Panc1 (cell line): ENCODE measurements at regions not wholly inside any gene's neighbourhood (a gene's known extent, or its start where the extent isn't known, plus 50 kb on each side); places are given as distances from the start of the nearest gene placed in this dataset.

Source experiments
- ATAC-seq: fragments of 200-7000 bp; cut with Tn5 transposase; 2 replicates; pipeline ENCODE4 v1.9.1; 2020; ENCODE audit warnings: mild to moderate bottlenecking, moderate library complexity
- BruUV-seq: library from RNA; stranded (reverse); fragments of 400-500 nt; replicated peaks from 2 replicates; lab custom pipeline; 2021; lab: Mats Ljungman, UMichigan
- CTCF ChIA-PET: fragments of 300-600 bp; sonication (Branson Sonifier 250); formaldehyde crosslinking; loops from one replicate; lab custom pipeline; 2022; ENCODE audit warnings: antibody characterized with exemption; lab: Charles Lee
- POLR2A ChIA-PET: fragments of 300-600 bp; sonication (Branson Sonifier 250); formaldehyde crosslinking; loops from one replicate; lab custom pipeline; 2022; ENCODE audit warnings: antibody characterized with exemption; lab: Charles Lee
- DNase-seq: peaks from one replicate; pipeline ENCODE4 v3.0.0-alpha.2; 2010; ENCODE audit warnings: low read depth, low spot score
- H3K27ac ChIP-seq: 2 replicates; pipeline ENCODE4 v1.5.1; 2011; ENCODE audit warnings: mild to moderate bottlenecking, low read length, inconsistent platforms
- H3K27me3 ChIP-seq: fragments of 200-500 bp; sonication (Bioruptor generic); 2 replicates; pipeline ENCODE4 v1.6.0; 2014; ENCODE audit warnings: low read length, inconsistent platforms; ENCODE audit not compliant: control insufficient read depth, insufficient read depth
- H3K36me3 ChIP-seq: fragments of 200-500 bp; sonication (Bioruptor generic); 2 replicates; pipeline ENCODE4 v1.5.1; 2014; ENCODE audit warnings: inconsistent platforms, mild to moderate bottlenecking, low read length, moderate library complexity; ENCODE audit not compliant: control insufficient read depth, insufficient read depth
- H3K4me1 ChIP-seq: 2 replicates; pipeline ENCODE4 v1.5.1; 2011; ENCODE audit warnings: inconsistent platforms, mild to moderate bottlenecking, low read length, moderate library complexity; ENCODE audit not compliant: control insufficient read depth, insufficient read depth
- H3K4me3 ChIP-seq, 2 experiments: 2 replicates each; pipeline ENCODE4 v1.5.1; 2011 to 2012; ENCODE audit warnings: low read depth in 2 of 2, low read length in 2 of 2, mild to moderate bottlenecking in 2 of 2, inconsistent platforms in 1 of 2, moderate library complexity in 1 of 2
- H3K9me3 ChIP-seq: fragments of 200-500 bp; sonication (Bioruptor generic); 2 replicates; pipeline ENCODE4 v1.5.1; 2014; ENCODE audit warnings: low read depth, mild to moderate bottlenecking, inconsistent platforms, low read length, moderate library complexity; ENCODE audit not compliant: control insufficient read depth, insufficient read depth
- POLR2AphosphoS5 ChIP-seq: IDR thresholded peaks from 2 replicates; pipeline ENCODE4 v1.6.1; 2012; ENCODE audit warnings: mild to moderate bottlenecking, low read depth, low read length, moderate library complexity
- SIN3A ChIP-seq: IDR thresholded peaks from 2 replicates; pipeline ENCODE4 v1.6.1; 2012; ENCODE audit warnings: low read depth, mild to moderate bottlenecking, low read length, moderate library complexity, borderline replicate concordance; ENCODE audit not compliant: insufficient read depth
- TCF7L2 ChIP-seq: IDR thresholded peaks from 2 replicates; pipeline ENCODE4 v1.6.1; 2011; ENCODE audit warnings: mild to moderate bottlenecking, low read depth, low read length, inconsistent platforms
- in situ Hi-C: cut with HindIII; loops from 2 replicates; pipeline ENCODE4 v1.10.0; 2016; ENCODE audit warnings: low sequenced_read_pairs, low pct_unique_long_range_greater_than_20kb
- intact Hi-C: fragments of 100-400 bp; cut with micrococcal nuclease; formaldehyde crosslinking; loops from one replicate; pipeline ENCODE4 v1.10.0; 2022; ENCODE audit not compliant: unreplicated experiment
- TF ChIP-seq, protein P1 (sequence below): fragments of 450-650 bp; IDR thresholded peaks from 2 replicates; pipeline ENCODE4 v1.5.1; 2017; ENCODE audit warnings: mild to moderate bottlenecking
- TF ChIP-seq, protein P2 (sequence below), 2 experiments: IDR thresholded peaks; 2 replicates each; pipeline ENCODE4 v1.6.1; 2011 to 2012; ENCODE audit warnings: low read depth in 2 of 2, control low read depth in 1 of 2, low read length in 1 of 2, mild to moderate bottlenecking in 1 of 2, moderate library complexity in 1 of 2; ENCODE audit not compliant: insufficient read depth in 1 of 2

DNA sequence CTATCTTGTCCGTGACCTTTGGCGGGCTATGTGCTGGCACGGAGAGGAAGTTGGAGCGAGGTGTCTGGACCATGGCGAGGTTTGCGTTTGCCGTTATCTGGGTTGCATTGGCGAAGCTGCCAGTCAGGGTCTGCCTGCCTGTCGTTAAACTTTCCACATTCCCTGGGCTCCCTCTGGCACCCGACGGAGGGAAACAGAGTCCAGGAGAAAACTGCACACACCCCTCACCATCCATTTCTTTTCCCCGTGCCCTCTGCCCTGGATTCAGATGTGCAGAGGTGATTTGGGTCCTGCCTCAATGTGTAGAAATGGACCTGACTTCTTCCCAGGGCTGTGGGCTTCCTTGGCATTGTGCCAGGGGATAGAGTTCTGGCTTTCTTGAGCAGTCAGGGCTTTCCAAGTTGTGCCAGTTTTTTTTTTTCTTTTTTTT lies 142.4 kb downstream of the URI1 start:
- Histone ChIP-seq H3K27me3 (peaks cover 9% of the 10 kb centered on the region; the same call in 1 of the 2 replicates), H3K9me3 (no peaks in the 10 kb centered on the region), H3K36me3 (no peaks in the 10 kb centered on the region), H3K27ac (no peak overlapping the region), H3K4me1 (no peaks in the 10 kb centered on the region), H3K4me3 (no peak overlapping the region)
- BruUV-seq, result no TSS peak
- in situ Hi-C loops, result no loop called here
- ChIA-PET CTCF (no interaction called here), POLR2A (no interaction called here)
- intact Hi-C loops, result no loop called here
- DNase-seq, result no peak
- TF ChIP-seq TCF7L2 (no peak), SIN3A (no peak), POLR2AphosphoS5 (no peak)
- TF ChIP-seq, protein P1, sequence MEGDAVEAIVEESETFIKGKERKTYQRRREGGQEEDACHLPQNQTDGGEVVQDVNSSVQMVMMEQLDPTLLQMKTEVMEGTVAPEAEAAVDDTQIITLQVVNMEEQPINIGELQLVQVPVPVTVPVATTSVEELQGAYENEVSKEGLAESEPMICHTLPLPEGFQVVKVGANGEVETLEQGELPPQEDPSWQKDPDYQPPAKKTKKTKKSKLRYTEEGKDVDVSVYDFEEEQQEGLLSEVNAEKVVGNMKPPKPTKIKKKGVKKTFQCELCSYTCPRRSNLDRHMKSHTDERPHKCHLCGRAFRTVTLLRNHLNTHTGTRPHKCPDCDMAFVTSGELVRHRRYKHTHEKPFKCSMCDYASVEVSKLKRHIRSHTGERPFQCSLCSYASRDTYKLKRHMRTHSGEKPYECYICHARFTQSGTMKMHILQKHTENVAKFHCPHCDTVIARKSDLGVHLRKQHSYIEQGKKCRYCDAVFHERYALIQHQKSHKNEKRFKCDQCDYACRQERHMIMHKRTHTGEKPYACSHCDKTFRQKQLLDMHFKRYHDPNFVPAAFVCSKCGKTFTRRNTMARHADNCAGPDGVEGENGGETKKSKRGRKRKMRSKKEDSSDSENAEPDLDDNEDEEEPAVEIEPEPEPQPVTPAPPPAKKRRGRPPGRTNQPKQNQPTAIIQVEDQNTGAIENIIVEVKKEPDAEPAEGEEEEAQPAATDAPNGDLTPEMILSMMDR, result no peak
- TF ChIP-seq, protein P2, sequence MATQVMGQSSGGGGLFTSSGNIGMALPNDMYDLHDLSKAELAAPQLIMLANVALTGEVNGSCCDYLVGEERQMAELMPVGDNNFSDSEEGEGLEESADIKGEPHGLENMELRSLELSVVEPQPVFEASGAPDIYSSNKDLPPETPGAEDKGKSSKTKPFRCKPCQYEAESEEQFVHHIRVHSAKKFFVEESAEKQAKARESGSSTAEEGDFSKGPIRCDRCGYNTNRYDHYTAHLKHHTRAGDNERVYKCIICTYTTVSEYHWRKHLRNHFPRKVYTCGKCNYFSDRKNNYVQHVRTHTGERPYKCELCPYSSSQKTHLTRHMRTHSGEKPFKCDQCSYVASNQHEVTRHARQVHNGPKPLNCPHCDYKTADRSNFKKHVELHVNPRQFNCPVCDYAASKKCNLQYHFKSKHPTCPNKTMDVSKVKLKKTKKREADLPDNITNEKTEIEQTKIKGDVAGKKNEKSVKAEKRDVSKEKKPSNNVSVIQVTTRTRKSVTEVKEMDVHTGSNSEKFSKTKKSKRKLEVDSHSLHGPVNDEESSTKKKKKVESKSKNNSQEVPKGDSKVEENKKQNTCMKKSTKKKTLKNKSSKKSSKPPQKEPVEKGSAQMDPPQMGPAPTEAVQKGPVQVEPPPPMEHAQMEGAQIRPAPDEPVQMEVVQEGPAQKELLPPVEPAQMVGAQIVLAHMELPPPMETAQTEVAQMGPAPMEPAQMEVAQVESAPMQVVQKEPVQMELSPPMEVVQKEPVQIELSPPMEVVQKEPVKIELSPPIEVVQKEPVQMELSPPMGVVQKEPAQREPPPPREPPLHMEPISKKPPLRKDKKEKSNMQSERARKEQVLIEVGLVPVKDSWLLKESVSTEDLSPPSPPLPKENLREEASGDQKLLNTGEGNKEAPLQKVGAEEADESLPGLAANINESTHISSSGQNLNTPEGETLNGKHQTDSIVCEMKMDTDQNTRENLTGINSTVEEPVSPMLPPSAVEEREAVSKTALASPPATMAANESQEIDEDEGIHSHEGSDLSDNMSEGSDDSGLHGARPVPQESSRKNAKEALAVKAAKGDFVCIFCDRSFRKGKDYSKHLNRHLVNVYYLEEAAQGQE (IDR thresholded peaks at IDR 0.05; ENCODE audit: insufficient read depth in 1 of 2, low read depth in 2 of 2, low read length in 1 of 2), result no peak
- no peak for ATAC-seq

- TF ChIP-seq, protein P1, result no peak
- TF ChIP-seq SIN3A (no peak), POLR2AphosphoS5 (no peak), TCF7L2 (no peak)
- TF ChIP-seq, protein P2 (IDR thresholded peaks at IDR 0.05; ENCODE audit: insufficient read depth in 1 of 2, low read depth in 2 of 2, low read length in 1 of 2), result no peak
- Histone ChIP-seq H3K4me1 (no peaks in the 10 kb centered on the region), H3K4me3 (no peak overlapping the region), H3K27me3 (0 out of 2 replicates have a peak, but pooled peaks cover 4% of the 10 kb centered on the region), H3K9me3 (no peaks in the 10 kb centered on the region), H3K36me3 (no peaks in the 10 kb centered on the region), H3K27ac (no peak overlapping the region)
- no peak for DNase-seq
- ATAC-seq, result no peak
- ChIA-PET POLR2A (no interaction called here), CTCF (no interaction called here)
- no TSS peak for BruUV-seq
- intact Hi-C loops (no loop called here), in situ Hi-C loops (no loop called here)
Measured at GRCh38 chr19:30085394-30085793, 143.4 kb downstream of the URI1 start.
